Activated CD4-positive, alpha-beta T cell treated with anti-CD3 and anti-CD28 coated beads, Interleukin-2, amount 10 ng/mL, durations not matched to agents 24 days and 14 days (primary cell): ENCODE measurements at regions not wholly inside any gene's neighbourhood (a gene's known extent, or its start where the extent isn't known, plus 50 kb on each side); places are given as distances from the start of the nearest gene placed in this dataset.

Experiments
- DNase-seq: peaks from one replicate; pipeline ENCODE4 v3.0.0; 2022
- H3K27ac Mint-ChIP-seq: one replicate; pipeline ENCODE4 v1.8.0; 2022; ENCODE audit warnings: mild to moderate bottlenecking, mixed read lengths
- H3K27me3 Mint-ChIP-seq: one replicate; pipeline ENCODE4 v1.8.0; 2022; ENCODE audit warnings: mixed read lengths
- H3K36me3 Mint-ChIP-seq: one replicate; pipeline ENCODE4 v1.8.0; 2022; ENCODE audit warnings: low read depth, mild to moderate bottlenecking, mixed read lengths
- H3K4me1 Mint-ChIP-seq: one replicate; pipeline ENCODE4 v1.8.0; 2021; ENCODE audit warnings: mixed read lengths
- H3K4me3 Mint-ChIP-seq: one replicate; pipeline ENCODE4 v1.8.0; 2022; ENCODE audit warnings: mild to moderate bottlenecking, moderate library complexity, mixed read lengths
- H3K9me3 Mint-ChIP-seq: one replicate; pipeline ENCODE4 v1.8.0; 2021; ENCODE audit warnings: mixed read lengths
- intact Hi-C: fragments of 100-400 bp; cut with micrococcal nuclease; formaldehyde crosslinking; loops from one replicate; pipeline ENCODE4 v1.15.1; 2023

GRCh38 chr2:140178234-140178633 lies 1398.0 kb upstream of the NXPH2 start:
- Mint-ChIP-seq H3K27me3 (no peaks in the 10 kb centered on the region), H3K9me3 (no peaks in the 10 kb centered on the region), H3K27ac (no peak overlapping the region), H3K36me3 (no peaks in the 10 kb centered on the region), H3K4me1 (no peaks in the 10 kb centered on the region), H3K4me3 (no peak overlapping the region)
- DNase-seq, result no peak
- intact Hi-C loops, result no loop called here

- Mint-ChIP-seq H3K27ac (no peak overlapping the region), H3K4me3 (no peak overlapping the region)
- intact Hi-C loops, result no loop called here
Measured at GRCh38 chr2:140177086-140177485, 1396.9 kb upstream of the NXPH2 start.

GRCh38 chr2:140173790-140174189 lies 1393.6 kb upstream of the NXPH2 start:
- no peaks in the 10 kb centered on the region for H3K27me3 Mint-ChIP-seq
- H3K36me3 Mint-ChIP-seq, result no peaks in the 10 kb centered on the region
- no peak for DNase-seq
- H3K9me3 Mint-ChIP-seq, result no peaks in the 10 kb centered on the region
- no peak overlapping the region for H3K27ac Mint-ChIP-seq
- intact Hi-C loops, result no loop called here
- H3K4me1 Mint-ChIP-seq, result no peaks in the 10 kb centered on the region
- no peak overlapping the region for H3K4me3 Mint-ChIP-seq

More at GRCh38 chr2:140177086-140177485, 1396.9 kb upstream of the NXPH2 start:
- H3K36me3 Mint-ChIP-seq, result no peaks in the 10 kb centered on the region
- DNase-seq, result no peak
- no peaks in the 10 kb centered on the region for H3K4me1 Mint-ChIP-seq
- H3K27me3 Mint-ChIP-seq, result no peaks in the 10 kb centered on the region
- no peaks in the 10 kb centered on the region for H3K9me3 Mint-ChIP-seq

- Mint-ChIP-seq H3K27me3 (no peaks in the 10 kb centered on the region), H3K4me1 (no peaks in the 10 kb centered on the region), H3K9me3 (peaks cover 14% of the 10 kb centered on the region), H3K4me3 (no peak overlapping the region), H3K36me3 (no peaks in the 10 kb centered on the region), H3K27ac (no peak overlapping the region)
- intact Hi-C loops, result no loop called here
- DNase-seq, result no peak
Measured at GRCh38 chr2:140164449-140164848, 1384.3 kb upstream of the NXPH2 start.

- intact Hi-C loops, result no loop called here
- peaks cover 10% of the 10 kb centered on the region for H3K9me3 Mint-ChIP-seq
- H3K4me3 Mint-ChIP-seq, result no peak overlapping the region
- DNase-seq, result no peak
- H3K27ac Mint-ChIP-seq, result no peak overlapping the region
- no peaks in the 10 kb centered on the region for H3K4me1 Mint-ChIP-seq
- H3K36me3 Mint-ChIP-seq, result no peaks in the 10 kb centered on the region
- no peaks in the 10 kb centered on the region for H3K27me3 Mint-ChIP-seq
Measured at GRCh38 chr2:140158259-140158658, 1378.1 kb upstream of the NXPH2 start.

GRCh38 chr2:140157816-140158215 lies 1377.6 kb upstream of the NXPH2 start:
- Mint-ChIP-seq H3K36me3 (no peaks in the 10 kb centered on the region), H3K27ac (no peak overlapping the region)

GRCh38 chr2:140154706-140155105 lies 1374.5 kb upstream of the NXPH2 start:
- DNase-seq, result no peak
- H3K27ac Mint-ChIP-seq, result no peak overlapping the region
- peaks cover 5% of the 10 kb centered on the region for H3K9me3 Mint-ChIP-seq
- intact Hi-C loops, result no loop called here
- H3K4me3 Mint-ChIP-seq, result no peak overlapping the region
- no peaks in the 10 kb centered on the region for H3K27me3 Mint-ChIP-seq
- no peaks in the 10 kb centered on the region for H3K36me3 Mint-ChIP-seq
- no peaks in the 10 kb centered on the region for H3K4me1 Mint-ChIP-seq

More at GRCh38 chr2:140157816-140158215, 1377.6 kb upstream of the NXPH2 start:
- no peak for DNase-seq
- Mint-ChIP-seq H3K9me3 (peaks cover 10% of the 10 kb centered on the region), H3K4me3 (no peak overlapping the region), H3K27me3 (no peaks in the 10 kb centered on the region), H3K4me1 (no peaks in the 10 kb centered on the region)
- intact Hi-C loops, result no loop called here

- no peaks in the 10 kb centered on the region for H3K4me1 Mint-ChIP-seq
- no peaks in the 10 kb centered on the region for H3K27me3 Mint-ChIP-seq
- peaks cover 5% of the 10 kb centered on the region for H3K9me3 Mint-ChIP-seq
- no peak overlapping the region for H3K27ac Mint-ChIP-seq
- DNase-seq, result no peak
- H3K36me3 Mint-ChIP-seq, result no peaks in the 10 kb centered on the region
- intact Hi-C loops, result no loop called here
- no peak overlapping the region for H3K4me3 Mint-ChIP-seq
Measured at GRCh38 chr2:140154271-140154670, 1374.1 kb upstream of the NXPH2 start.

GRCh38 chr2:140144611-140145010 lies 1364.4 kb upstream of the NXPH2 start:
- no peak for DNase-seq
- no peak overlapping the region for H3K27ac Mint-ChIP-seq
- no peaks in the 10 kb centered on the region for H3K4me1 Mint-ChIP-seq
- peaks cover 7% of the 10 kb centered on the region for H3K9me3 Mint-ChIP-seq
- no peak overlapping the region for H3K4me3 Mint-ChIP-seq
- intact Hi-C loops, result no loop called here
- no peaks in the 10 kb centered on the region for H3K36me3 Mint-ChIP-seq
- H3K27me3 Mint-ChIP-seq, result no peaks in the 10 kb centered on the region

- Mint-ChIP-seq H3K27ac (no peak overlapping the region), H3K9me3 (peaks cover 3% of the 10 kb centered on the region), H3K36me3 (no peaks in the 10 kb centered on the region), H3K4me3 (no peak overlapping the region), H3K4me1 (no peaks in the 10 kb centered on the region), H3K27me3 (no peaks in the 10 kb centered on the region)
- intact Hi-C loops, result no loop called here
- DNase-seq, result no peak
Measured at GRCh38 chr2:140138736-140139135, 1358.5 kb upstream of the NXPH2 start.

GRCh38 chr2:140136861-140137260 lies 1356.7 kb upstream of the NXPH2 start:
- intact Hi-C loops, result no loop called here
- no peaks in the 10 kb centered on the region for H3K27me3 Mint-ChIP-seq
- no peaks in the 10 kb centered on the region for H3K36me3 Mint-ChIP-seq
- no peak for DNase-seq
- no peak overlapping the region for H3K4me3 Mint-ChIP-seq
- peaks cover 3% of the 10 kb centered on the region for H3K9me3 Mint-ChIP-seq
- no peaks in the 10 kb centered on the region for H3K4me1 Mint-ChIP-seq
- H3K27ac Mint-ChIP-seq, result no peak overlapping the region

GRCh38 chr2:140136366-140136765 lies 1356.2 kb upstream of the NXPH2 start:
- H3K9me3 Mint-ChIP-seq, result peaks cover 3% of the 10 kb centered on the region
- H3K27me3 Mint-ChIP-seq, result no peaks in the 10 kb centered on the region
- intact Hi-C loops, result no loop called here
- no peak overlapping the region for H3K27ac Mint-ChIP-seq
- no peaks in the 10 kb centered on the region for H3K4me1 Mint-ChIP-seq
- no peak for DNase-seq
- H3K36me3 Mint-ChIP-seq, result no peaks in the 10 kb centered on the region
- no peak overlapping the region for H3K4me3 Mint-ChIP-seq

GRCh38 chr2:140128909-140129308 lies 1348.7 kb upstream of the NXPH2 start:
- intact Hi-C loops, result no loop called here
- H3K9me3 Mint-ChIP-seq, result peaks cover 3% of the 10 kb centered on the region
- H3K27ac Mint-ChIP-seq, result no peak overlapping the region
- no peaks in the 10 kb centered on the region for H3K4me1 Mint-ChIP-seq
- H3K36me3 Mint-ChIP-seq, result no peaks in the 10 kb centered on the region
- no peak overlapping the region for H3K4me3 Mint-ChIP-seq
- DNase-seq, result no peak
- no peaks in the 10 kb centered on the region for H3K27me3 Mint-ChIP-seq

GRCh38 chr2:140122001-140122400 lies 1341.8 kb upstream of the NXPH2 start:
- intact Hi-C loops, result no loop called here
- no peaks in the 10 kb centered on the region for H3K27me3 Mint-ChIP-seq
- no peak overlapping the region for H3K4me3 Mint-ChIP-seq
- no peaks in the 10 kb centered on the region for H3K4me1 Mint-ChIP-seq
- no peak overlapping the region for H3K27ac Mint-ChIP-seq
- H3K36me3 Mint-ChIP-seq, result no peaks in the 10 kb centered on the region
- no peak for DNase-seq
- peaks cover 4% of the 10 kb centered on the region for H3K9me3 Mint-ChIP-seq

- H3K4me1 Mint-ChIP-seq, result no peaks in the 10 kb centered on the region
- no peak overlapping the region for H3K27ac Mint-ChIP-seq
- no peaks in the 10 kb centered on the region for H3K9me3 Mint-ChIP-seq
- H3K27me3 Mint-ChIP-seq, result no peaks in the 10 kb centered on the region
- H3K36me3 Mint-ChIP-seq, result no peaks in the 10 kb centered on the region
- intact Hi-C loops, result no loop called here
- no peak overlapping the region for H3K4me3 Mint-ChIP-seq
- DNase-seq, result no peak
Measured at GRCh38 chr2:140117386-140117785, 1337.2 kb upstream of the NXPH2 start.
